ENCODE measurements at regions not wholly inside any gene's neighbourhood (a gene's known extent, or its start where the extent isn't known, plus 50 kb on each side); places are given as distances from the start of the nearest gene placed in this dataset.
A peak's percentile ranks its signal among the peaks of the same experiment; 100 is the strongest.

- DNase-seq: no peak
These were observed 129.8 kb upstream of the CPM start for GRCh38 chr12:69062621-69063237.

GRCh38 chr12:69064734-69065443, 131.9 kb upstream of the CPM start:
- no peak for DNase-seq

GRCh38 chr12:69065775-69066174, 132.8 kb upstream of the CPM start:
- no peak for DNase-seq

- no peak for DNase-seq
These were observed 133.8 kb upstream of the CPM start for GRCh38 chr12:69066492-69067373.

DNA sequence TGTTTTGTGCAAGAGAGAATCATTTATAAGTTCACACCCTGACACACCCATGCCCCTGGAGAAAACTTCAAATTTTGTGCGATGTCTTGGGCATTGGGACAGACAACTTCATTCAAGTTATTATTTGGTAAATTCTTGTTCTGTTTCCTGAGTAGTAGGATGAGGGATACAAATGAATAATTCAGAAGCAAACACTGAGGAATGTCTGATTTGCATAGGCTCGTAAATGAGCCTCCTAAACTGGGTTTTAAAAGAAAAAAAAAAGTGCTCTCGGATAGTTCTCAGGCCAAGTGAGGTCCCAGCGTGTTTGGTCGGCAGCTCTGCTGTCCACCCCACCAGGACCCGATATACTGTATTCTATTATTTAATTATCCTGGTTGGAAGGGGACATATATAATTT, 134.7 kb upstream of the CPM start:
- no peak for DNase-seq

- DNase-seq: no peak
These were observed 135.5 kb upstream of the CPM start for GRCh38 chr12:69068448-69068847.

DNA sequence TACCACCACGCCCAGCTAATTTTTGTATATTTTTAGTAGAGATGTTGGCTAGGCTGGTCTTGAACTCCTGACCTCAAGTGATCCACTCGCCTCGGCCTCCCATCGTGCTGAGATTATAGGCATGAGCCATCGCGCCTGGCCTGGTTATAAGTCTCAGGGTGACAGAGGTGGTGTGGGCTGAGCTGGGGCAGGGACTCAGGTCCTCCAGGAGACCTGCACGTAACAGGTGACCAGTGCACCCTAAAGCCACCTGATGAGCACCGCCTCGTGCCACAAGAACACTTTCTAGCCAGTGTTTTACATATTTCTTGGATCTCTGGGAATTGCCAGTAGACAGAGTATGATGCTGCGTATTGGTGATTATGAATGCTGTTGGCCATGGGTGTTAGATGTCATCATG, 136.5 kb upstream of the CPM start:
- no peak for DNase-seq

GRCh38 chr12:69070319-69071090, 137.5 kb upstream of the CPM start:
- DNase-seq: peak in 1 of 2 experiments; percentile 58

GRCh38 chr12:69071091-69071370, 138.1 kb upstream of the CPM start:
- no peak for DNase-seq

DNA sequence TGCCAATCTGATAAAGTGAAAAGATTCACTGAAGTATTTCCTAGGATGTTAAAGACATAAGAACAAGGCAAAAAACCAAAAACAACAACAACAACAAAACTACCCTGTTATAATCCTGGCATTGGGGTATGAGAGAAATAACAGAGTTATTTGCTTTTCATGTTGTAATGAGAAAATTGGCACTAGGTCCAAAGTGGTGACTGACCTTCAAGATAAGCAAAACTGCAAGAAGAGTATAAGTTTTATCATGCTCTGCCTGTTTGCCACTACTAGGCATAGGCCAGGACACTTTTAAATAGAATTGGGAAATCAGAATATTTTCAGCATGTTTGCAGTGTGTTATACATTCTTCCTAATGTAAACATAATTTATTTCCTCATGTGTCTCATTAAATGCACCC, 140.1 kb upstream of the CPM start:
- DNase-seq: no peak

DNA sequence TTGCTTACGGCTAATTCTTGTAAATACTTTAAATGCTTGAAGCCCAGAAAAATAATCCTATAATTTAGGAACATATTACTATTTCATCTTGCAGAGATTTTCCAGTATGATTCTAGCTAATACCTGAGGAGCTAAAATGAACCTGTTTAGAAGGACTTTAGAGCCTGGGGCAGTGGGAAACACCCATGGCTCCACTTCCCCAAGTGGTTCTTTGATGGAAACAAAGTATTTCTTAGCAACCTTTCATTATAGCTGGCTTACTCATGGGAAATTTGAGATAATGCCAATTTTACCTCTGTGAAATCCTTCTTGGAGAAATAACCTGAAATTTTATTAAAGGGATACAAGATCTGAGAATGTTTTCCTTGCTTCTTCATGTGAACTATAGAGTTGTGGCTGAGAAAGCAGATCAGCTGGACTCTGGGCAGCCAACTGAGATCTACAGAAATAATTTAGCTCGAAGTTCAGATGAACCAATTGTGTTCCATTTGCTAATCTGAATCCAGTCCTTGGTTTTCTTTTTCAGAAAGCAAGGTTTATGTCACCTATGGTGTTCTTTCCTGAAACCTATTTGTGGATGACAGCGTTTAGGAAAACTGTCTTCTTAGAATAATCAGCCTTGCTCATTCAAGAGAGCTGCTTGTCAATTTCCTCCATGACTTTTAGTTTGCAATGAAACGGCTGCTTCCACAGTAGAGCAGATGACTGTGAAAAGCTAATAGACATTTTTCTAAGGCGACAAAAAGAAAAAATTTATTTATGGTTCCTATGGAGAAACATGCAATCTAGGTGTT, 141.8 kb upstream of the CPM start:
- no peak for DNase-seq

GRCh38 chr12:69083689-69084088, 150.7 kb upstream of the CPM start:
- no peak for DNase-seq

DNA sequence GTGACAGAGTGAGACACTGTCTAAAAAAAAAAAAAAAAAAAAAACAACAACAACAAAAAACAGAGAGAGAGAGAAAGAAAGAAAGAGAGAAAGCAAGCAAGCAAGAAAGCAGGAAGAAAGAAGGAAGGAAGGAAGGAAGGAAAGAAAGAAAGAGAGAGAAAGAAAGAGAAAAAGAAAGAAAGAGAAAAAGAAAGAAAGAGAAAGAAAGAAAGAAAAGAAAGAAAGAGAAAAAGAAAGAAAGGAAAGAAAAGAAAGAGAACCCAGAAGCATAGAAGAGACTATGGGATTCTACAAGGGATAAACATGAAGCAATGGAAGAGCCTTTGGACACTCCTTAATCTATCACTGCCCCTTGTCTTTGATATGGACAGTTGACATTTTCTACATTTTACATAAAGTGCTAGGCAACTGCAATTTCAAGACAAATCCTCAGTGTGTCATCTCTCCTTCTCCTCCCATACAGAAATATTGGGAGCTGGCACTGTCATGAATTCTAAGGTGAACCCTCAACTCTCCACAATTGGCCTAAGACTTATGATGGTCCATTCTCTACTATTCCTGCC, 151.9 kb upstream of the CPM start:
- DNase-seq: no peak

DNA sequence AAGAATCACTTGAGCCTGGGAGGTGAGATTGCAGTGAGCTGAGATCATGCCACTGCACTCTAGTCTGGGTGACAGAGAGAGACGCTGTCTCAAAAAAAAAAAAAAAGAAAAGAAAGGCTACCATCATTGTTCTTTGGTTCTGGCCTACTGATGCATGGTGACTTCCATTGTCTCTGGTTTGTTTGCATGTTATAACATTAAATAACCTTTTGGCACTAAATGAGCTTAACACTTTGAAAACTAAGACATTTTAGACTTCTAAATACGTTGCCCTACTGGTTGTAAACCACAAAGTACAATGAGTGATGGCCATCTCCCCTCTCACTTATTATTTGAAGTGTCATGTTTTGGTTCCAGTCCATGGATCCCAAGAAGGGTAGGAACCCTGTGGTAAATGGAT, 152.9 kb upstream of the CPM start:
- DNase-seq: no peak

- DNase-seq: no peak
These were observed 151.4 kb upstream of the CPSF6 start for GRCh38 chr12:69087986-69088385.

DNA sequence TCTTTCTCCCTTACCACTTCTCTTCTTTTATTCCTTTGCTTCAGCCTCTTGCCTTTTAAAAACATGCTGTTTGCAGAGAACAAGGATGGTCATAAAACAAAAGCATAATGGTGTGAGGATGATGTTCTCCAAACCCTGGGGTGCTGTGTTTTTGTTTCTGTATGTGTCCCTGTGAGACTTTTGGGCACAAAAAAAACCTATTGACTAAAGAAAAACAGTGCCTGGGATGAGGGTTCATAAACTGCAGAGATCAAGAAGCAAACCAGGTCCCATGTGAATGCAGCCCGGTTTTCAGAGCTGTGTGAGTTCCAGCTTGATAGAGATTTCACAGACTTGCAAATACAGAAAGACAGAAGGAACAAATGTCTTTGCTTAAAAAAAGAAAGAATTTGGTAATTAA, 148.6 kb upstream of the CPSF6 start:
- no peak for DNase-seq

DNA sequence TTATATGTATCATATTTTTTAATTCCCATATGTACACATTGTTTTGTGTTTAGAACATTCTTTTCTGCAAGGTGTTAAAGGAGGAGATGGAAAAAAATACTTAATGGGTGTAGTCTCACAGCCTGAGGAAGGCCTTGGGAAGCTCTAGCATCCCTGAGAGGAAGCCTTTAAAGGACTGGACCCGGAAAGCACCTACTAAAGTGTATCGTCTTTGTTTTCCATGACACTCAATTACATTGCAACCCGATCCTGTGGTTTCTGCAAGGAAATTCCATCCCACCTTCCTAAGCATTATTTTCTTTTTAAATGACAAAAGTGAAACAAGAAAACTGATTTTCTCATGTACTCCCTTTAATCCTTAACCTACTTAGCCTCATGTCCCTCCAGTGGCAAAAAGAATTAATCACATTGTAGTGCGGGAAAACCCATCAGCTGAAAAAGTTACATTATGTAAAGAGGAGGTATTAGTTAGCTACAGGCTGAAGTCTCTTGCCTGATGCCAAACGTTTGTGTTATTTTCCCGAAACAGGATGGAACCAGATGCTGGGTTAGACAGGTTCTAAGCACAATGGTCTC, 147.8 kb upstream of the CPSF6 start:
- no peak for DNase-seq

GRCh38 chr12:69092137-69092536, 147.2 kb upstream of the CPSF6 start:
- no peak for DNase-seq

DNA sequence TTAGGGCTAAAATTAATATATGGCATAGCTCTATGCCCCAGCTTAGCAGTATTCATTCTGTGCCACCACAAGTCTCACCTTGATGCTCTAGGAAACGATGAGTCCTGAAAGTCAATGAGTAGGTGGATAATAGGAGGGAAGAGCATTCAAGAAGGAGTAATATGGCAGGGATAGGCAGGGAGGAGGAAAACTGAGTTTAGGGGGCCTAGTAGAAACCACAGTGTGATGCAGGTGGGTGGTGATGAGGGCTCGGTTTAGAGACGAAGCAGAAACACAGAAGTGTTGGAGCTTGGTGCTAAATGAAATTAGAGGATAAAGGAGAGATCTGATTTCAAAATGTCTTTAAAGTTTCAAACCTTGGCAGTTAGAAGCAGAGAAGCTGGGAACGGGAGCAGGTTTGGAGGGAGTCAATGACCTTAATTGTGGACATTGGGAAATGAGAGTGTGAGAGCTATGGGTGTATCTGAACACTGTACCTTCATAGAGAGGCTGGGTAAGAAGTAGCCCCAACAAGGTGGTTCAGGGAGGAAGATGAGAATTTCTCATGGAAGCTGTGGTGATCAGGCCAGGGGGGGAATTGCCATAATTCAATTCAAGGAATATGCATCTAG, 144.7 kb upstream of the CPSF6 start:
- no peak for DNase-seq

- DNase-seq: no peak
These were observed 143.4 kb upstream of the CPSF6 start for GRCh38 chr12:69095765-69096477.
